GM18867 (cell line): ENCODE measurements at regions not wholly inside any gene's neighbourhood (a gene's known extent, or its start where the extent isn't known, plus 50 kb on each side); places are given as distances from the start of the nearest gene placed in this dataset.
"Not testable (repeated sequence)": the region's sequence is repeated elsewhere in the genome, so short reads cannot be mapped to it uniquely, and the experiment has no call there.

ENCODE experiments used
- ATAC-seq: cut with Tn5 transposase; IDR thresholded peaks from one replicate; pipeline ENCODE4 v1.9.1; 2021; ENCODE audit warnings: mild to moderate bottlenecking, moderate library complexity; ENCODE audit not compliant: unreplicated experiment

DNA sequence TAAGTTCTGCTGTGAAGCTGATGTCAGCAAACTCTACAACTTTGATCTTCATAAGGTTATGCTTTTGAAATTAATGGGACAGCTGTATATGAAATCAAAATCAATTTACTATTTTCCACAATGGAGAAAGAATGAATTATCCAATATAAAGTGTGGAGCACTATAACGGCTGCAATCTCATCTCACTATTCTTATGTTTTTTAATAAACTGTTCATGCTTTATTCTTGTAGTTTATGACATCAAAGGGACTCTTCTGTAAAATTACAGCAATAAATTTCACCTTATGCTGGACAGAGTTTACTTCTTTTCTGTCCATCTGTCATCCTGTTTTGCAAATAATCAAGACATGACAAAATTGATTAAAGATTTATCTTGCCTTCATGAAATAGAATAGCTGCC is 192.5 kb downstream of the TECRL start:
- ATAC-seq: no peak

DNA sequence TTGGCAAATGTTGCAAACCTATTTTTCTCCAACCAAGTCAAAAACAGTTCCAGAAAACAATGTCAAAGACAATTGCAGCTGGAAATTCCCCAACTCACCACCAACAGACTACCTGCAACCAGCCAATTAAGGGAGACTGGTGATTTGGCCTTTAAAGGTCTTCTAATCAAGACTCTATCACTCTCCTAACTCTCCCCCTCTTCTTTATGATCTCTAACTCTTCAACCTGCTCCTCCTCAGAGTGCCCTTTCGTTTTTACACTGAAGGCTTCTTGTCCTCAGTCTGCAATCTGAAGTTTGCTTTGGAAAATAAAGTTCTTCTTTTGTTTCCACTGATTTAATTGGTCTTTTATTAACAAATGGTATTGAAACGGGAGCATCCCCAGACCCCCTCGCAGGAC is 203.9 kb downstream of the TECRL start:
- ATAC-seq: no peak

DNA sequence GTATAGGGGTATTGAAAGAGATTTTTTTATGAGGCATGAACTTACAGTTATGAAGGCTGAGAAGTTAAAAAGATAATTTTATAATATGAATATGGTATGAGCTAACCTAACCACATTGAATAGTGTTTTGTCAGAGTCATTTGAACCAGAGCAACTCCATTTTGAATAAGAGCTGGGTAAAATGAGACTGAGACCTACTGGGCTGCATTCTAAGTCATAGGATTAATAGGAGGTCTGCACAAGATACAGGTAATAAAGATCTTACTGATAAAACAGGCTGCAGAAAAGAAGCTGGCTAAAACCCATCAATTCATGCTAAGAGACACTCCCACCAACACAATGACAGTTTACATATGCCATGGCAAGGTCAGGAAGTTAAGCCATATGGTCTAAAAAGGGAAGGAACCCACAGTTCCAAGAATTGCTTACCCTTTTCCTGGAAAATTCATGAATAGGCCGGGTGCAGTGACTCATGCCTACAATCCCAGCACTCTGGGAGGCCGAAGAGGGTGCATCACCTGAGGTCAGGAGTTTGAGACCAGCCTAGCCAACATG is 209.2 kb downstream of the TECRL start:
- no peak for ATAC-seq

DNA sequence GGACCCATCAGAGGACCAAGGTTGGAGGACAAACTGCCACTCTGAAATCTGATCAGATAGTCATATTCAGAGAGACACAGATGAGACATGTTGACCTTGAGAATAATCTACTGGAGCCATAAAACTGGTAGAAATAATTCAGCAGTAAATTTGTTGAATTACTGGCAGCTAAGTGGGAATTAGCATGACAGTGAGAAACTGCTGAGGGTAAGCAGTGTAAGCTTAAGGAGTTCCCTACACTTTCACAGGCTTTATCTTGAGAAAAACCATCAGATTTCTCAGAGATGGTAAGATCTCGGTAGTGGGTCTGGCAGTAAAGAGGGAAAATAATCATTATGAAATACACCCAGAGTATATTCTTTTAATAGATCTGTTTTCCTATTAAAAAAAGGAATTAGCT is 213.7 kb downstream of the TECRL start:
- ATAC-seq: no peak

DNA sequence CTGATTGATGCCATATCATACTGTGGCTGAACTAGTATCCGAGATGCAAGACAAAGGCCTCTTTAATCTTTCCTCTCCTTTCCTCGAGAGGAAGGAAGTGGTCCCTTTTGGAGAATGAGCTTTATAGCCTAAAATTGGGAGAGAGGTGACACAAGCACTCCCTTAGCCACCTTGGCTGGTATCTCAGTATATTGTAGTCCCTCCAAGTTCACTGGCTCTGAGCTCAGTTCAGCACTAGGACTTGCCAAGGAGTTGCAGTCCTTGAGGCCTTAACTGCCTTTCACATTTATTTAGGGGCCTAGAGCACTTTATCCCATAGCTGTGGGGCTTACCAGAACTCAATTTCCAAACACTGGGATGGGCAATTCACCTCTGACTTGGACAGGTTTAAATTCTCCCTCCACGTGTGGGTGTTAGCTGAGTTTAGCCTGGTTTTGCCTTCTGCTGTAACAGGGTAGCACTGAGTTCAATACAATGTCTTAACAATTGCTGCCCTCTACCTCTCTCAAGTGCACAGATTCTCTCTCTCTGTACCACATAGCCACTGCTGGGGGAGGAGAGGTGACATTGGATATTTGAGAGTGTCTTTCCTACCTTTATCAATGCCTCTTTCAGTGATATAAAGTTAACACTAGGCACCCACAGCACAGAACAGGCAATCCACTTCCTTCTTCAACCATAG is 216.4 kb downstream of the TECRL start:
- no peak for ATAC-seq

DNA sequence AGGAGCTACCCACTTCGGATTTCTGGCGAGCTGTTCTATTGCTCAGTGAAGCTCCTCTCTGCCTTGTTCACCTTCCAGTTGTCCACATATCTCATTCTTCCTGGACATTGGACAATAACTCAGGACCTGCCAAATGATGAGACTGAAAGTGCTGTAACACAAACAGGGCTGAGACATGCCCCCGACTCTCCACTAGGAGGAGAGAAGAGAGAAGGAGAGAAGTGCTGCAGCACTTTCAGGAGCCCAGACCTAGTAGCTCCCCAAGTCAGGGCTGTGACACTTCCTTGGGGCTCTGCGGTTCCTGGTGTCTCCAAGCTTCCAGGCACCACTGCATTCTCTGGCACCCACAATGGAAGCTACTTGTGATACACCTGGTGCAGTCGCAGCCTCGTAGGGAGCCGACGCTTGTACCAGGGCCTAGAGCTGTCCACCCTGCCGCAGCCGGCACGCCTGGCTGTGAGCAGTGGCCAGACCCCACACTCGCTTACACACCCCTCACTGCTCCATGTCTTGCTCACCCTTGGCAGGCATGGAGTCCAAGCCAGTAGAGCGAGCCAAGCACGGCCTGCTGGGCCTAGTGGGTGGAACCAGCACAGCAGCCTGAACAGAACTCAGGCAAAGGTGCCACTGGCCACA is 234.9 kb downstream of the TECRL start:
- ATAC-seq: no peak

DNA sequence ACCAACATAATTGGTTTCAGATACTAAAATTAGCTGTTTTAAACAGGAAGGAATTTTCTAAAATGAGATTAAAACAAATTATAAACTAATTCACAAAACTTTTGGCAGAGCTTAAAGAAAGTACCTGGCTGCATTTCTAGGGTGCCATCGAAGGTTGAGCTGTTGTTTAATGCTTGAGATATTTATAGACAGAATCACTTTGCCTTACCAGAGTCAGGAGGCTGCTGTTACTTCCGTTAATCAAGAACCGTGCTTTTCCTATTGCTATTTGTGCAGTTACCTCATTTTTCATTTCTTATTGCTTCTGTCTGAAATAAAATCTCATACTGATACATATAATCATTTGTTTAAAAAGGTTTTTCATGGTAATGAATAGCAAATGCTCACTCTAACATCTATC is 242.9 kb downstream of the TECRL start:
- no peak for ATAC-seq

DNA sequence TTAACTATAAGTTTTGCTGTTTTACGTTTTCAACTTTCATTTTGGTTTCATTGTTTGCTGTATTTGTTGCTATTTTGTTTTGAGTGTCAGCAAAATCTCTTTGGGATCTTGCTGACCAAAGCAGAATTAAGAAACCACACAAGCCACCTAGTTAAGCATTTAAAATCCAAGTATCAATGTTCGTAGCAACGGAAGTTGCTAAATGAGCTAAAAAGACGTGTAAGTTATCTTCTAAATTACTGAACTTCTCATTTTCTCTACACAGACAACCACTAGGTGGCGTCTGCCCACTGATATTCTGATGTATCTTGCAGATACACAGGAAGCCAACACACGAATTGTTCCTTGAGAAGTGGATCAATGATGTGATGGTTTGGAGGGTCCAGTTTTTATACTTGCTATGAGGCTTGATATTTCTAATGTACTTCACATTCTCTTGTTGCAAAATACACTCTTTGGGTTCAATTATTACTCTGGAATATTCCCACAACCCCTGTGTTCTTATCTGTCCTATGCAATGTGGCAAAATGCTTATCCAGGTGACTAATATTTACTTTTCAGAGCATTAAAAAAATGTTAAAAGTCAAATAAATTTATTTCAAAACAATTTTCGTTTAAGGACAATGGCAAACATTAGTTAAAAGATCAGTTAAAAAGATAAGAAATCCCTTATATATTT is 250.5 kb downstream of the TECRL start:
- peak; percentile 95 for ATAC-seq

DNA sequence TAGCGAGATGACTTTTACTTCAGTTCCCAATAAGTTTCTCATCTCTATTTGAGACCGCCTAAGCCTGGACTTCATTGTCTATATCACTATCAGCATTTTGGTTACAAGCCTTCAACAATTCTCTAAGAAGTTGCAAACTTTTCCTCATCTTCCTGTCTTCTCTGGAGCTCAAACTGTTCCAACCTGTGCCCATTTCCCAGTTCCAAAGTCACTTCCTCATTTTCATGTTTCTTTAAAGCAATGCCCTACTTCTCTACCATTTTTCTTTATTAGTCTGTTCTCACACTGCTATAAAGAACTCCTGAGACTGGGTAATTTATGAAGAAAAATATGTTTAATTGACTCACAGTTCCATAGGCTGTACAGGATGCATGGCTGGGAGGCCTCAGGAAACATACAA is 251.9 kb downstream of the TECRL start:
- ATAC-seq: no peak

DNA sequence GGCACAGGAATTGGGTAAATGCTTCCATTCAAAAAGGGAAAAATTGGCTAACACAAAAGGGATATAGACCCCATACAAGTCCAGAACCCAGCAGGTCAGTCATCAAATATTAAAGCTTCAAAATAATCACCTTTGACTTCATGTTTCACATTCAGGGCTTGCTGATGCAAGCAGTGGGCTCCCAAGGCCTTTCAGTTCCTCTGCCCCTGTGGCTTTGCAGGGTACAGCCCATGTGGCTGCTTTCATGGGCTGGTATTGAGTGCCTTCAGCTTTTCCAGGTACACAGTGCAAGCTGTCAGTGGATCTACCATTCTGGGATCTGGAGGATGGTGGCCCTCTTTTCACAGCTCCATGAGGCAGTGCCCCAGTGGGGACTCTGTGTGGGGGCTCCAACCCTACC is 253.0 kb downstream of the TECRL start:
- ATAC-seq: no peak

DNA sequence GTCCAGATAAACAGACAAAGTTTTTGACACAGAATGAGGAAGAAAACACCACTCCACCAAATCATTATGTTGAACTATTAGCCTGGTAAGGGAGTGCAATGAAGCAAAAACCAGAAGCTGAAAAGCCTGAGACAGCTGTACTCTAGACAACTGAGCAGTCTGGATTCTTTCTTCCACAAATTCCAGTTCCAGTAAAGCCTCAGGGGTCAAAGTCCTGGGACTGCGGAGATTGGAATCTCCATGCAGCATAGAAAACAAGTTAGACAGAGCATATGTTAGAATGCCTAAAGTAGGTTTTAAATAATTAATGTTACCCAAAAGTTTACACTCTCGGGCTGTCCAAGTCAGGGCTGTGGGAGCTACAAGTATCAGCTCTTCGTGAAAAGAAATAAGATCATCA is 263.2 kb downstream of the TECRL start:
- no peak for ATAC-seq

DNA sequence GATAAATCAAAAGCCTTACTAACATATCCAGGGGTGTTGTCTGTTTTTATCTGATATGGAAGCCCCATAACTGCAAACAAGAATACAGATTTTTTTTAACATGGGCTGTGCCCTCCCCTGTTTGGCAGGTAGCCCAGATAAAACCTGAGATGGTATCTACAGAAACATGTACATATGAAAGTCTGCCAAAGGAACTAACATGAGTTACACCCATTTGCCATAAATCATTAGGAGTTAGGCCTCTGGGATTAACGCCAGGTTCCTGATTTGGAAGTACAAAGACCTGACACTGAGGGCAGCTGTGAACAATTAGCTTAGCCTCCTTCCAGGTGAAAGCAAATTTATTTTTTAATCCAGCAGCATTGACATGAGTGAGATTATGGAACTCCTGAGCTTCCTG is 264.3 kb downstream of the TECRL start:
- no peak for ATAC-seq

DNA sequence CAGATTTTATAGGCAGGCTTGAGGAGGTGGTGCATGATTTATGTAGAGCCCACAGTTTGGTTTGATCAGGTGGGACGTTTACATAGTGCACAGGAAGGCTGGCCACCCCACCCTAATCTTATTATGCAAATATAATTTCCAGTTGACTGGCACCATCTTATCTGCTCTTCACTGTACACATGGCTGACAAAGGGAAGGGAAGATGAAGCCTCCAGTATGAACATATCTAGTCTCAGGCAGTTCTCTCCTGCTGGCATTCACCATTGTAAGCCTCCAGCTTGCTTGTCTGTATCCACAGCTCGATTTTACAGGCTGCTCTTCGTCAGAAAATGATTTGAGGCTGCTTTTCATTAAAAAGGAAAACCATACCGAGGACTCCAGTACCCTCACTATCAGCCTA is 278.3 kb downstream of the TECRL start:
- ATAC-seq: no peak

DNA sequence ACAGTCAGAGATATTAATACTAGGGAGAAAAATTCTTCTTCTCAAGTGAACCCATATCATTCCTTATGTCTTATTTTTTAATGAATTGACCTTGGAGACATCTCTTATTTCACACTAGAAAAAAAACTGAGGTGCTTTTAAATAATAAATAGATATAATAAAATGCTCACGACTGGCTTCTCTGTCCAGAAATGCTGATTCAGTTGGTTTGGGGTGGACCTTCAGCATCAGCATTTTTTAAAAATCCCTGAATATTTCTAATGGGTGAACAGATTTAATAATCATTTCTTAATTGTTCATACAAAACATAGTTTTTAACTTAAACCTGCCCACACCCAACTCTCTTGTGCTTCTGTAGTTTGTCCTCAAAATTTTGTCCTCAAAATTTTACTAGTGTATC is 283.9 kb downstream of the TECRL start:
- no peak for ATAC-seq

DNA sequence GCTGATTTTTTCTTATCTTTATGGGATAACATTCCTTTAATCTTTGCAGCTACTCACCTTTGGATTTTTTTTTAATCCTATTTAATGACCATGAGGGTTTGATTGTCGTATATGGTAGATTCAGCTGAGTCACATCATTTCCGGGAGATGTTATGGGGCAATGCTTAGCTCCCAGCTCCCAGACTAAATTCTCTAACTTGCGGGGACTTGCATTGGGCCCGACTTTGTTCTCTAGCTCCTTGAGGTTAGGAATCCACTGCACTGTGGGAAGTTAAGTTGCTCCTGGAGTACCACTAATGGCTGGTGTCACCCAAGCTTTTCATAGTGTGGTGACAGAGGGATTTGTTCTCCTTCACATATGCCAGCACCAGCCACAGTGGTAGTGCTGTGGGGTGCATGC is 287.4 kb downstream of the TECRL start:
- ATAC-seq: no peak

DNA sequence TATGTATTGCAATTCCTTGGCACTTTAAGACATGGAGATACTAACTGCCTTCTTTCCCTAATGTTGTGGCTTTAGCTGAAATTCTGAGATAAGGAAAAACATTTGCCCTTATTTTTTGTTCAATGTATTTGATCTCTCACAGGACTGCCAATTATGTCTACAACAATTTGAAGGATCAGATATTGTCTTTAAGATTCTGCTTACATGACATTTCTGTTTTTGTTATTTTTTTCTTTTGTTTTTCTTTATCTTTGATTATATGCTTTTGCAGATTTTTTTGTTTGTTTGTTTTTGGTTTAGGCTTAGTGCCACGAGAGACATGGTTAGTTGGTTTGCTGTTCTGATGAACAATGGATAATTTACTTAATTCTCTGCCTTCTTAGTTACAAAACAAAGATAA is 303.3 kb downstream of the TECRL start:
- ATAC-seq: no peak

DNA sequence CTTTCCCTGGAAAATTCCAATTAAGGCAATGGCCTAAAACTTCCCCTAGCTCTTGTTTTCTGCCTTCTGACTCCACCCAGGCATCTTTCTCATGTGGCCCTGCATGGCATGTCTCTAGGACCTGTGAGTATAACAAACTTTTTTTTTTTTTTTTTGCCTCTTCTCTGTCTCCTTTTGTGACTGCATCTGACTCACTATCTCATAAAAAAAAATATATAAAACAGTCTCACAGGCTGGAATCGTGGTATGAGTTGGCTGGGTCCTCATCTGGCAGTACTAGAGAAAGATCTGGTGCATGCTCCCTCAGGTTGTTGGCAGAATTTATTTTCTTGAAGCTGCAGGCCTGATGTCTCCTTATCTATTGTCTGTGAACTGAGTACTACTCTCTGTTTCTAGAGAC is 313.9 kb downstream of the TECRL start:
- no peak for ATAC-seq

DNA sequence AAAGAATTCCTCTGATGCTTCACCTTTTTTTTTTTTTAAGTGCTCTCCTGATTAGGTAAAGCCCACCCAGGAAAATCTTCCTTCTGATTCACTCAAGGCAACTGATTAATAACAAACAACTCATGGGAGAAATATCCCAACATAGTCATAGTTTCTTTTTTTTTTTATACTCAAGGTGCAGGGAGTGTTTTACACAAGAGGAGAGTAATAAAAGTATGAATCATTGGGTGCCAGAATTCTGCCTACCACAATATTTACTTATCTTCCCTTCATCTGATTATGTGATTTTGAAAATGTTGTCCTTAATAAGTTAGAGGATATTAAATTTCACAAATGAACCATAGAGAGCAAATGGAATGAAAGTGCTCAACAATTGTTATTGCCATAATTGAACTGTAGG is 329.9 kb downstream of the TECRL start:
- ATAC-seq: no peak

DNA sequence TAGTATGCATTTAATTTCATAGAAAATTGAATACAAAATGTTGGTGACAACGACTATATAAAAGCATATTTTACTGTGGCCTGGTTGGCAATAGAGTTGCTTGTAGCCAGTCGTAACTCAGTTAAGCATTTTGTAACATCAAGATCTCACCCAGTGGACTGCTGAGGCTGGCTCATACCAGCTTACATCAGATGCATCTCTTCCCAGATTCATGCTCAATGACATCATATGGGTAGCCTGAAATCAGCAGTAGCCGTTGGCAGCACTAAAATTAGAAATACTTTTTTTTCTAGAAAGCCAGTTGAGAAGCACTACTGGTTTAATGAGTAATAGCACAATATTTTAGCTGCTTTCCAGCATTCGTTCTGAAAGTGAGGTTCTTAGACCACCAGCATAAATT is 341.2 kb downstream of the TECRL start:
- ATAC-seq: no peak

DNA sequence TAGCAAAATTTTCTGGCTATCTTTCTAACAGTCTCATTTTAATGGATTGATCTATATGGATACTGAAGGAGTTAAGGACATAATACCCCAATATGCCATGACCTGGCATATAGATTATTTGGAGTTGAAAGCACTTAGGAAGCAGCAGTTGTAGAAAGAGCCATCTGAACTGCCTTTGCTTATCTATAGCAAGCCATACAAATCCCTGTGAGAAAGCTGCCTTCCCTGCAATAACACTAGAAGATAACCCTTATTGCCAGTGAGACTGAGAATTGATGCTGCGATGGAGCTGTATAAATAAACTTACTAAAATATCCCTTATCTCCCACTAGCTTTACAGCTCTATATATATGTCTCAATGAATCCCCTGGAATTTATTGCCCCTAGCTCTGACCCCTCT is 346.3 kb downstream of the TECRL start:
- no peak for ATAC-seq

DNA sequence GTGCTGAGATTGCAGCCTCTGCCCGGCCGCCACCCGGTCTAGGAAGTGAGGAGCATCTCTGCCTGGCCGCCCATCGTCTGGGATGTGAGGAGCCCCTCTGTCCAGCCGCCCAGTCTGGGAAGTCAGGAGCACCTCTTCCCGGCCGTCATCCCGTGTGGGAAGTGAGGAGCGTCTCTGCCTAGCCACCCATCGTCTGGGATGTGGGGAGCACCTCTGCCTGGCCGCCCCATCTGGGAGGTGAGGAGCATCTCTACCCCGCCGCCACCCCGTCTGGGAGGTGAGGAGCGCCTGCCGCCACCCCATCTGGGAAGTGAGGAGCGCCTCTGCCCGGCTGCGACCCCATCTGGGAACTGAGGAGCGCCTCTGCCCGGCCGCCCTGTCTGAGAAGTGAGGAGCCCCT is 372.2 kb downstream of the TECRL start:
- not testable (repeated sequence) for ATAC-seq

DNA sequence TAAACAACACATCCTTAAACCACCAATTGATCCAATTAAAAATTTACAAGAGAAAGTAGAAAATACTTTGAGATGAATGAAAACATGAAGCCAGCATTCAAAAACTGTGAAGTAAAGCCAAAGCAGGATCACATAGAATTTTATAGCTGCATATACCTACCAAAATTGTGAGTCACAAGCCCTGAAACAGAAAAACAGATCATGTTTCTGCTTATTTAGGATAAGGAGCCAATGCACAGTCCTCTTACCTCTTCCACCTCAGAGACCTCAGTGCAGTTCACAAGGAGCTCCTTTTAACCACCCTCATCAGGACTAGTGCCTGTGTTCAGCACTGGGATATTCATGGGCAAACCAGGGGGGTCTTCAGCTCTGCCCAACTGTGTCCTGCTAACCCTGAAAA is 386.7 kb downstream of the TECRL start:
- ATAC-seq: no peak
